OCI-LY7 (cell line): ENCODE measurements at regions not wholly inside any gene's neighbourhood (a gene's known extent, or its start where the extent isn't known, plus 50 kb on each side); places are given as distances from the start of the nearest gene placed in this dataset.

ENCODE experiments used
- EZH2phosphoT487 ChIP-seq: fragments of 200-600 bp; sonication (generic); IDR thresholded peaks from 2 replicates; pipeline ENCODE4 v1.6.1; 2018; ENCODE audit warnings: low read depth, borderline replicate concordance, mild to moderate bottlenecking, mixed run types, antibody characterized with exemption, low read length, moderate library complexity, mixed read lengths
- TF ChIP-seq, protein P1 (sequence below): fragments of 200-600 bp; sonication (generic); conservative IDR thresholded peaks from 2 replicates; pipeline ENCODE4 v1.5.1; 2014; ENCODE audit warnings: mild to moderate bottlenecking, antibody characterized with exemption, low read length, moderate library complexity, mixed read lengths

DNA sequence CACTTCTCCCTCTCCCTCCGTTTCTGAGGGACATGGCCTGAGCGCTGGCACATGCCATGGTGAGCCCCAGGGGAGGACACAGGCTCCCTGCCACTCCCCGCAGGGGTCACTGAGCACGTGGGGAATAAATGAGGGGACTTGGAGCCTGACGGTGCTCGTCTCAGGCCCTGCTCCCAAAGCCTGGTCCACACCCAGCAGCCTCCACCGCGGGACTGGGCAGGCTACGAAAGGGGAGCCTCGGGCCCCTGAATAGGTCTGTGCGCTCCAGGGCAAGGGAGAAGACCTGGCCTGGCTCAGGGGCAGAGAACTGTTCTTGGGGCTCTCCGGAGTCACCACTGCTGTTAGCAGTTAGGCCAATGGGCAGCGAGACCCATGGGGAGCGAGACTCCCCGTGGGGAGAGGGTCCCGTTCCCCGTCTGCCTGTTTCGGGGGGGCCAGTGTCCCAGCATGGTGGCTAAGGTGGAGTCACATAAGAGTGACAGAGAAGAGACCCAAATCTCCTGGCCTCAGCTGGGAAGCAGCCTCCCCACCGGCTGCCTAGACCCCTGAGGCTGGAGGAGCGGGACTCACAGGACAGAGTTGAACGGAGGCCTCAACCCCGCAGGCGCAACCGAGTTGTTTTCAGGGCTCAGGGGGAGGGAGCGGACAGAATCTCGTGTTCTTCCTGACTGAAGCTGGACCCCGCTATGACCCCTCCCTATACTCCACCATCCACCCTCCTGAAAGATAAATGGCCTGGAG, 329.8 kb upstream of the SFSWAP start:
- TF ChIP-seq, protein P1, sequence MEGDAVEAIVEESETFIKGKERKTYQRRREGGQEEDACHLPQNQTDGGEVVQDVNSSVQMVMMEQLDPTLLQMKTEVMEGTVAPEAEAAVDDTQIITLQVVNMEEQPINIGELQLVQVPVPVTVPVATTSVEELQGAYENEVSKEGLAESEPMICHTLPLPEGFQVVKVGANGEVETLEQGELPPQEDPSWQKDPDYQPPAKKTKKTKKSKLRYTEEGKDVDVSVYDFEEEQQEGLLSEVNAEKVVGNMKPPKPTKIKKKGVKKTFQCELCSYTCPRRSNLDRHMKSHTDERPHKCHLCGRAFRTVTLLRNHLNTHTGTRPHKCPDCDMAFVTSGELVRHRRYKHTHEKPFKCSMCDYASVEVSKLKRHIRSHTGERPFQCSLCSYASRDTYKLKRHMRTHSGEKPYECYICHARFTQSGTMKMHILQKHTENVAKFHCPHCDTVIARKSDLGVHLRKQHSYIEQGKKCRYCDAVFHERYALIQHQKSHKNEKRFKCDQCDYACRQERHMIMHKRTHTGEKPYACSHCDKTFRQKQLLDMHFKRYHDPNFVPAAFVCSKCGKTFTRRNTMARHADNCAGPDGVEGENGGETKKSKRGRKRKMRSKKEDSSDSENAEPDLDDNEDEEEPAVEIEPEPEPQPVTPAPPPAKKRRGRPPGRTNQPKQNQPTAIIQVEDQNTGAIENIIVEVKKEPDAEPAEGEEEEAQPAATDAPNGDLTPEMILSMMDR, result no peak
- TF ChIP-seq EZH2phosphoT487, result no peak
